CD14-positive monocyte (primary cell): ENCODE measurements at regions not wholly inside any gene's neighbourhood (a gene's known extent, or its start where the extent isn't known, plus 50 kb on each side); places are given as distances from the start of the nearest gene placed in this dataset.

ENCODE experiments used
- DNase-seq, 3 donors: peaks; one replicate each; pipeline ENCODE4 v3.0.0-alpha.2; 2011 to 2022
- H2AFZ ChIP-seq: 2 replicates; pipeline ENCODE4 v1.6.0; 2012; ENCODE audit warnings: mild to moderate bottlenecking, low read depth, low read length, inconsistent platforms; ENCODE audit not compliant: insufficient read depth, poor library complexity, severe bottlenecking
- H3K27ac ChIP-seq, 2 donors: 1 replicate in 1 of 2; 2 replicates in 1 of 2; pipeline ENCODE4 v1.5.1; 2012 to 2013; ENCODE audit warnings: low read length in 2 of 2, control low read depth in 1 of 2, inconsistent platforms in 1 of 2, low read depth in 1 of 2, mild to moderate bottlenecking in 1 of 2
- H3K27me3 ChIP-seq, 2 donors: one replicate each; pipeline versions ENCODE4 v1.6.0 to v1.6.1; 2011 to 2013; ENCODE audit warnings: low read length in 2 of 2; ENCODE audit not compliant: control insufficient read depth in 2 of 2, insufficient read depth in 2 of 2
- H3K36me3 ChIP-seq, 2 donors: replicated peaks in 1 of 2; 1 replicate in 1 of 2; 2 replicates in 1 of 2; pipeline versions ENCODE4 v1.5.1 to v1.6.1; 2012 to 2013; ENCODE audit warnings: low read length in 2 of 2, control low read depth in 1 of 2, inconsistent platforms in 1 of 2, mild to moderate bottlenecking in 1 of 2; ENCODE audit not compliant: insufficient read depth in 2 of 2, control insufficient read depth in 1 of 2
- H3K4me1 ChIP-seq, 2 donors: 1 replicate in 1 of 2; 2 replicates in 1 of 2; pipeline versions ENCODE4 v1.5.1 to v1.6.1; 2012 to 2013; ENCODE audit warnings: low read length in 2 of 2, control low read depth in 1 of 2, inconsistent platforms in 1 of 2, mild to moderate bottlenecking in 1 of 2, moderate library complexity in 1 of 2; ENCODE audit not compliant: insufficient read depth in 2 of 2, control insufficient read depth in 1 of 2
- H3K4me2 ChIP-seq: replicated peaks from 2 replicates; pipeline ENCODE3; 2012; ENCODE audit warnings: low read length, moderate library complexity, mild to moderate bottlenecking; ENCODE audit not compliant: poor library complexity, severe bottlenecking; ENCODE audit errors: extremely low read depth
- H3K4me3 ChIP-seq, 3 experiments: fragments of 200-600 bp in 1 of 3; sonication (generic) in 1 of 3; replicated peaks in 1 of 3; 1 replicate in 2 of 3; 2 replicates in 1 of 3; pipeline ENCODE4 v1.5.1; 2011 to 2013; ENCODE audit warnings: low read length in 3 of 3, mild to moderate bottlenecking in 3 of 3, control low read depth in 2 of 3, low read depth in 2 of 3, inconsistent platforms in 1 of 3, moderate library complexity in 1 of 3
- H3K79me2 ChIP-seq: 2 replicates; pipeline ENCODE4 v1.6.0; 2012; ENCODE audit warnings: mild to moderate bottlenecking, control low read depth, inconsistent platforms, low read length, moderate library complexity; ENCODE audit not compliant: insufficient read depth
- H3K9ac ChIP-seq: 2 replicates; pipeline ENCODE4 v1.6.0; 2017; ENCODE audit warnings: low read length, mild to moderate bottlenecking; ENCODE audit not compliant: insufficient read depth, poor library complexity, severe bottlenecking
- H3K9me3 ChIP-seq, 2 donors: replicated peaks in 1 of 2; 1 replicate in 1 of 2; 2 replicates in 1 of 2; pipeline versions ENCODE4 v1.5.1 to v1.6.1; 2012 to 2013; ENCODE audit warnings: low read length in 2 of 2, control low read depth in 1 of 2; ENCODE audit not compliant: control insufficient read depth in 1 of 2, insufficient read depth in 1 of 2
- H4K20me1 ChIP-seq: 2 replicates; pipeline ENCODE4 v1.6.0; 2012; ENCODE audit warnings: mild to moderate bottlenecking, low read length, control low read depth, moderate library complexity; ENCODE audit not compliant: insufficient read depth
- H3K27ac Mint-ChIP-seq, 7 donors: one replicate each; pipeline ENCODE4 v1.8.0; 2020; ENCODE audit warnings: mild to moderate bottlenecking in 7 of 7, mixed read lengths in 7 of 7, moderate library complexity in 6 of 7, inconsistent platforms in 2 of 7
- H3K27me3 Mint-ChIP-seq, 3 donors: one replicate each; pipeline ENCODE4 v1.8.0; 2021 to 2022; ENCODE audit warnings: low read depth in 3 of 3, mild to moderate bottlenecking in 3 of 3, mixed read lengths in 3 of 3, moderate library complexity in 3 of 3, inconsistent platforms in 1 of 3
- H3K36me3 Mint-ChIP-seq, 2 donors: one replicate each; pipeline ENCODE4 v1.8.0; 2020; ENCODE audit warnings: mixed read lengths in 2 of 2, inconsistent platforms in 1 of 2, mild to moderate bottlenecking in 1 of 2
- H3K4me1 Mint-ChIP-seq: one replicate; pipeline ENCODE4 v1.8.0; 2020; ENCODE audit warnings: mild to moderate bottlenecking, mixed read lengths
- H3K4me3 Mint-ChIP-seq, 2 donors: one replicate each; pipeline ENCODE4 v1.8.0; 2020; ENCODE audit warnings: mild to moderate bottlenecking in 2 of 2, mixed read lengths in 2 of 2, moderate library complexity in 1 of 2
- H3K9me3 Mint-ChIP-seq, 7 donors: one replicate each; pipeline ENCODE4 v1.8.0; 2020 to 2022; ENCODE audit warnings: mixed read lengths in 7 of 7, mild to moderate bottlenecking in 6 of 7, moderate library complexity in 6 of 7, inconsistent platforms in 2 of 7
- CTCF ChIP-seq: fragments of 200-600 bp; IDR thresholded peaks from one replicate; pipeline ENCODE4 v1.8.0; 2022; ENCODE audit warnings: antibody characterized with exemption, mild to moderate bottlenecking
- WGBS: methylation state at CpG from one replicate; pipeline ENCODE4 v1.1.5; 2013; ENCODE audit warnings: missing lambda C conversion rate; ENCODE audit not compliant: insufficient coverage; 5-methylcytosine and 5-hydroxymethylcytosine counted together
- intact Hi-C, 2 donors: fragments of 100-400 bp; cut with micrococcal nuclease; formaldehyde crosslinking; loops; one replicate each; pipeline versions ENCODE4 v1.15.0 to v1.15.1; 2023

GRCh38 chr15:66943456-66944095 is 121.8 kb upstream of the SMAD3 start:
- Mint-ChIP-seq H3K9me3 (peaks cover 0 to 2% (median 0%) of the 10 kb centered on the region in 7 donors), H3K27me3 (peaks cover 0 to 7% (median 6%) of the 10 kb centered on the region in 3 donors), H3K36me3 (no peaks in the 10 kb centered on the region), H3K4me1 (peaks cover 34% of the 10 kb centered on the region), H3K4me3 (no peak overlapping the region), H3K27ac (no peak overlapping the region)
- Histone ChIP-seq H3K27ac (no peak overlapping the region), H3K4me1 (peaks cover 16 to 20% of the 10 kb centered on the region in 2 donors), H3K36me3 (no peaks in the 10 kb centered on the region), H3K9me3 (no peaks in the 10 kb centered on the region), H3K9ac (no peak overlapping the region), H3K27me3 (no peaks in the 10 kb centered on the region), H3K4me3 (no peak overlapping the region), H4K20me1 (no peaks in the 10 kb centered on the region), H2AFZ (no peak overlapping the region), H3K4me2 (no peak overlapping the region), H3K79me2 (no peaks in the 10 kb centered on the region)
- intact Hi-C loops = no loop called here
- TF ChIP-seq CTCF = no peak
- 99% methylated on average over 6 of the region's 10 CpGs for WGBS
- DNase-seq = no peak

- H3K4me3 Mint-ChIP-seq = no peak overlapping the region
- Histone ChIP-seq H3K9ac (no peak overlapping the region), H3K79me2 (no peaks in the 10 kb centered on the region), H4K20me1 (no peaks in the 10 kb centered on the region), H3K4me3 (no peak overlapping the region), H3K4me1 (peaks cover 16 to 21% of the 10 kb centered on the region in 2 donors), H3K9me3 (no peaks in the 10 kb centered on the region), H3K27me3 (no peaks in the 10 kb centered on the region), H3K27ac (no peak overlapping the region), H2AFZ (no peak overlapping the region), H3K4me2 (no peak overlapping the region), H3K36me3 (no peaks in the 10 kb centered on the region)
- H3K27me3 Mint-ChIP-seq = peaks cover 0 to 7% (median 6%) of the 10 kb centered on the region in 3 donors
- H3K4me1 Mint-ChIP-seq = peaks cover 38% of the 10 kb centered on the region
- no peak for DNase-seq
- H3K36me3 Mint-ChIP-seq = no peaks in the 10 kb centered on the region
- 95% methylated on average over 10 of the region's 14 CpGs for WGBS
- H3K9me3 Mint-ChIP-seq = peaks cover 0 to 2% (median 0%) of the 10 kb centered on the region in 7 donors
- no peak for TF ChIP-seq CTCF
- intact Hi-C loops = no loop called here
- H3K27ac Mint-ChIP-seq = no peak overlapping the region
These were observed 121.3 kb upstream of the SMAD3 start for GRCh38 chr15:66944121-66944520.
